GM18520 (cell line): ENCODE measurements at regions not wholly inside any gene's neighbourhood (a gene's known extent, or its start where the extent isn't known, plus 50 kb on each side); places are given as distances from the start of the nearest gene placed in this dataset.
"Not testable (repeated sequence)": the region's sequence is repeated elsewhere in the genome, so short reads cannot be mapped to it uniquely, and the experiment has no call there.

Experiments used
- ATAC-seq: cut with Tn5 transposase; IDR thresholded peaks from one replicate; pipeline ENCODE4 v1.9.1; 2021; ENCODE audit not compliant: unreplicated experiment

DNA sequence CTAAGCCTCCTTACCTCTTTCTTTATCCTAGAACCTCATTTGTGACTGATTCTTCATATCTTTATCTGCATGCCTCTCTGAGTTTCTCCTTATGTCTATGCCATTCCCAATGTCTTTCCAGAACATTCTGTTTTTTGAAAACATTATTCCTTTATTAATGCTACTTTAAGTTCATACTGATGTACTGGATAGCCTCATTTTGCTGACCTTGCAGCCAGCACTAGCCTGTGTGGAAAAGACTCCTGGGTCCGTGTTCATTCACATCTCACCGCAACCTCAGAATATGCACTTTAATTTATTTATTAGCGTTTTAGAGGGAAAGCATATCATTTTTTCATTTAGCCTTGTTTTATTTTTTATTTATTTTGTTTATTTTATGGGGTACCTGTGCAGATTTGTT is 208.1 kb upstream of the NPVF start:
- no peak for ATAC-seq

DNA sequence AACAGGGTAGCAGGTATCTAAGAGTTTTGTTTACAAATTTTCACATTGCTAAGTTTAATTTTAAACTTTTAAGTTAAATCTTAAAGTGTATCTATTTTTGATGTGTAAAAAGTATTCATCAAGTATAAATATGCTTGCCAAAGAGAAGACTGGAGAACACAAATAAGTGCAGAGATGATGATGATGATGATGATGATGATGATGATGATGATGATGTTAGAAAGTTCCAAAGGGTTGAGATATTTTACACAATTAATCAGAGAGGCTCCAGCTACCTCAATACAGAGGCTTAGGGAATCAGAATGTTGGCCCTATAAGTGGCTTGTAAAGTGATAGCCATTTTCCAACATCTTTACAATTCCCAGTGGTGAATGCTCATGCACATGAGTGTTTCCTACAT is 209.0 kb upstream of the NPVF start:
- no peak for ATAC-seq

DNA sequence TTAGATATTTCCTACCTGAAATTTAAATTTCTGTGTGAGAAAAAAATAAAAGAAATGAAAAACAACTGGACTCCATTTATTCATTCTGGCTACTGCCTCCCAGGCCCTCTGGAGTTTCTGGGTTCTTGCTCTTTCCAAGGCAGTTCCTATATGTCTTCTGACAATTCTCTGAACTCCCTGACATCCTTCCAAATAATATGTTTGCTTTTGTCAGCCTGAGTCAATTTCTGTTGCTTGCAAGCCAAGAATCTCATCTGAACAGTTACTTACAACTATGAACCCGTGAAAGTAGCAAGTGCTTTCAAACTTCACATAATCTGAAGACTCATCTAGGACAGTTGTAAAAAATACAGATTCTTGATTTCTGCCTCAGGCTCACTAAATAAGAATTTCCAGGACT is 216.7 kb upstream of the NPVF start:
- no peak for ATAC-seq

DNA sequence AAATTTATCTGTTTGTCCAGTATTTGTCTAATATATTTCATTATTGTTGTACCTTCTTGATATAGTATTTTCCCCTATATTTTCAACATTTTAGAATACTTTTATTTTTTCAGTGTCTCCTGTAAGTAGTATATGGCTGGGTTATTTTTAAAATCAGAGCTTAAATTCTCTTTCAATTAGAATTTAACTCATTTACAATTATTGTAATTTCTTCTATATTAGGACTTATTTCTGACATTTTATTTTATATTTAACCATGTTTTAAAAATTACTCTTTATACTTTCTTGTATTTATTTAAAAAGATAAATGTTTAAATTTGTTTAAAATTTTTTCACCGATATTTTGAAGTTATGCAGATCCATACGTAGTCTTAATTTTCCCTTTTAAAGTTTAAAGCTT is 220.0 kb upstream of the NPVF start:
- ATAC-seq: no peak

DNA sequence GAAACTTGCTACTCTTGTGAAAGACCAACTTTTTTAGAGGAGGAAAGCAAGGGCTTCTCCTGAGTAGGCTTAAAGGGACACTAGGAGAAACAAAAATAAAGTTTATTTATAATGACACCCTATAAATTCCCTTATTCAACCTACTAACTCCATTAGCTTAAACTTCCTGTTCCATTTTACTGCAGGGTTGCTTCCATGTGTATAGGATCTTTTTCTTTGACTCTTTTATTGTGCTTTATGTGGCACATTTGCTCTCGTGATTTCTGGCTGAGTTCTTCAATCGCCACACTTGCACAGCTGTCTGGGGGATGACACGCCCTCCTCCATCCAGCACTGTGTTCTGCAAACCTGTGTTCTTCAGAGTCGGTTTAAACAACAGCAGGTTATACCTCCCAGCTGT is 225.7 kb upstream of the NPVF start:
- ATAC-seq: no peak

DNA sequence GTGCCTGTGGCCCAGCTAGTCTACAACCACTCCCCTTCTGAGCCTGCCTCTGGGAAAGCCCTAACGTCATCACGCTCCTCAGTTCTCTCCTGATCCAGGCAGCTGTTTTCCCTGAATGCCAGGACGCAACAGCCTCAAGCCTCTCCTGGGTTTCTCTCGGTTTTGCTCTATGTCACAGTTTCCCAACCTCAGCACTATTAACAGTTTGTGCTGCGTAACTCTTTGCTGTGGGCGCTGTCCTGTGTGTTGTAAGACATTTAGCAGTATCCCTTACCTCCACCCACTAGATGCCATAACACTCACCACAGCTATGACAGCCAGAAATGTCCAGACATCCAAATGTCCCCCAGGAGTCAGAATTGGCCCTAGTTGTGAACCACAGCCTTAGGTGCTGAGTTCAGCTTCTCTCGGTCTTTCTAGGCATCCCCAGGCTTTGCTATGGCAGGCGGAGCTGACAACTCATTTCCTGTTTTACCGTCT is 226.3 kb upstream of the NPVF start:
- no peak for ATAC-seq

DNA sequence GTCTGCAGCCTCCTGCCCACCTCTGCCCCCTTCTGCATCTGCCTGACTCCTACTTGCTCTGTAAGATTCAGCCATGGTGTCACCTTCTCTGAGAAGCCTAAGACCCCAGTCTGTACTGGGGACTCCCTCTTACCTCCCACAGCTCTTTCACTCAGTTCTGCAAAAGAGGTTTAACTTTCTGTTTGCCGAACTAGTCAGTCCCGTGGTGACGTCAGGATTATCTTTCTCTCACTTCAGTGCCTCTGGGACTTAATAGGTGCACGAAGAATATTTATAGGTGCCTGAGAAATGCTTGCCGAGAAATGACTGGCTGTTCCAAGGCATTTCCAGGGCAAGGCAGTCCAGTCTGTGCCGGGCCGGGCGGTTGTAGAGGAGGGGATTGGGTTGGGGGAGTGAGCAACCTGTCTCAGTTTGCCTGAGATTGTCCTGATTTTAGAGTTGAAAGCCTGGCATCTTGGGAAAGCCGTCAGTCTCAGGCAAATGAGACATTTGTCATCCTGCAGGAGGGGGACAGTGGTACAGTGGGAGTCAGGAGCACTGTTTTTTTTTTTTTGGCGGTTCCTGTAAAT is 227.5 kb upstream of the NPVF start:
- no peak for ATAC-seq

DNA sequence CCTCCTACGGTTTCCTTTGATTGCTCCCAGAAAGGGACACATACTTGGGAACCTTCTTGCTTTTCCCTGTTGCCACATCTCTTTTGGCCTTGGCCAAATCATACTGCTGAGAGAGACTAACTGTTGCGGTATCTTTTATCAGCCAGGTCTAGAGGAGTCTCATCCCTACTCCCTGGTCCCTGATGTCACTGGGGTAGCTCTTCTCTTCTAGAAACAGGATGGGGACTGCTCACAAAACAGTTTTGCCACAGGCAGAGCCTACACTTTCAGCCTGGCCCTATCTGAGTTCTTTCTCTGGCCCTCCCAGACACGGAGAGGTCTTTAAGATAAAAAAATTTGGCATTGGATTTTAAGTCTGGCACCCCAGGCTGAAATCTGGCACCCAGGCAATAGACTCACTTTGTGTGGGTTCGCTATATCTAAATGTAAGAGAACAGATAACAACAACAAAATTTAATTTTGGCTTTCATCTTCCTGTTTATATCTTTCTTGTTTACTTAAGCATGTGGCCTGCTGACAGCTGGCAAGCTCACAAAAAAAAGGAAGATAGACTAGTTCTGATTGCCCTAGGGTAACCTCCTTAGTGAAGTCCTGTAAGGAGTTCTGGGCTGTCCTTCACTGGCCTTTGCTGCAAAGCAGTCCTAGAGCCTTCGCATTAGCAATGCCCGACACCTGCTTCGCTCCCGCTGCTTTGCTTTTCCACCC is 228.3 kb upstream of the NPVF start:
- no peak for ATAC-seq

DNA sequence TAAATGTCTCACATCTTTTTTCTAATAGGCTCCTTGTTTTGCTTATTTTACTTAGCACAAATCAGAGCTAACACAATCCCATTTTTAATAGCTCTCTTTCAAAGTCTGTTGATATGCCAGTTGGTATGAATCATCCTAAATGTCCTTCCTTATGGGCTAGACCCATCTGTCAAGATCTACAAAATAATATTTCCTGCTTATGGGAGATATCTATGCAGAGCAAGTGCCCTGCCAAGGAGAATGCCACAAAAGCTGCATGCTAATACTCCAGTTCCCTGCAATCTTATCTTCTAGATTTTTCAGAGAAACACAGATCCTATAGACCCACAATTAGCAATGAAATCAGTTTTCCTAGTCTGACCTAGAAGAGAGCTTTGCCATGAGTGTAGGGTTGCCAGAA is 230.8 kb upstream of the NPVF start:
- no peak for ATAC-seq

DNA sequence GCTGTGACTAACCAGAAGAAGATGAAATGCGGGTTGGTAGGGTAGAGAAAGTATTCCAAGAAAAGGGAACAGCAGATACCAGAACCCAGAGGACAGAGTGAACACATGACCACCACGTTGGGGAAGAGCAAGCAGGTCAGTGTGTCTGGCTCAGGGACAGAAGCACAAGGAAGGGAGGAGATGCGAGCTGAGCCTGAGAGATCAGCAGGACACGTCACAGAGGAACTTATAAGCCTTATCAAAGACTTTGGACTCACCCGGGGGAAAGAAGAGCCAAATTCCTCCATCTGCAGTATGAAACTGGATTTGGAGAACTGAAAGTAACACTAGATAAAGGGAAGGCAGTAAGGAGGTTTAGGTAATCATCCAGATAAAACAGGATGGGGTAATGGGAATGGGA is 232.1 kb upstream of the NPVF start:
- no peak for ATAC-seq

DNA sequence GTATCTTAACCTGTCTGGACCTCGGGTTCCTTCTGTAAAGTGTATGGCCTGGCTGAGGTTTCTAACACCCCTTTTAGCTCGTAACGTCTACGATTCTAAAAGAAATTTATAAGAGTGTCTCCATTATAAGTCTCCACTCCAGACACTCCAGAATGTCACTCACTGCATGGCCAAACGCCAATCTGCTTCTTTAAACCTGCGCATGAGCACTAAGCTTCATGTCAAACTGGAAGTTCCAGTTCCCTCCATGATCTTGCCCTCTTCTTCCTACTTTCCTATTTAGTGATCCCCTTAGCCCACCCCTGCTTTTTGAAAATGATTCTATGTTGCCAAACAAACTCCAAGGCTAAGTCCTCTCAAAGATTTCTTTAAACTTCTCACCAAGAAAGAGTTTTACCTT is 241.4 kb upstream of the NPVF start:
- ATAC-seq: no peak

DNA sequence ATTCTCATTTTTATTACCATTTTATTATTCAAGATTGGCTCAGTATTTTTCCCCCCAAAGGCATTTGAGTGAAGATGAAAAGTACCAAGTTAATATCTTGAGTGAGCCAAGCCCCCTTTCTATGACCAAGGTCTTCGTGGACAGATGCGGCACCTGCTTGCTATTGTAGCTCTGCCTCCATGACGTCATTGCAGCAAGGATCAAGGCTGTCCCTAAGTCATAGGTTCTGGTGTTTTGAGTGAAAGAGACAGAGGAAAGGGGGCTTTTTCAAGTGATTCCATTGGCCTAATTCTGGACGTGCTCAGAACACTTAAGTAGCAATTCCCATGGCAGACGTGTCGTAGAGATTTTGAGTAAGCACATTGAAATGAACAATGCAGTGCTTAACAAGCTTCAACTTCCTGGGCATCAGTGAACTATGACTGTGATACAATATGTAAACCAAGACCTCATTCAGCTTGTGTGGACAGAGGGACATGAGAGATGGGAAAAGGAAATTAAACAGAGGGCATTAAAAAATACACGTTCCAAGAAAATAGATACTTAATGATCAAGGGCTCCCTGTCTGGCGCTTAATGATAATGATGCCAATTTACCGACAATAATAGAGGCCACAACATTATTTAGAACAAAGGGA is 248.7 kb upstream of the NPVF start:
- no peak for ATAC-seq

DNA sequence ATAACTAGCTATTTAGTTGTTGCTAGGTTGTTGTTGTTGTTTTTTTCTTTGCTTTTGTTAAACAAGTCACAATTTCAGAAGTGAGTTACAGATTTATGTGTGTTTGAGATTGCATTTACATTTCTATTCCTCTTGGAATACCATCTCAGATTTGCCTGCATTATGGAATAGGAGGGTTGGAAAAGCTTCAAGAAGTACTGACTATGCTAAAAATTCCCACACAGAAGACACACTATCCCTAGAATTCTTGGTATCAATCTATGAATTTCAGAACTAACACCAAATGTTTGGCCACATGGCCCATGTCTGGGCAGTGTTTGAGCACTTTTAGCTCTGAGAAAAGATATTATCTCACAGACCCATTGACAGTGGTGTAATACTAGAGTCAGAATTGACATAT is 249.9 kb upstream of the NPVF start:
- not testable (repeated sequence) for ATAC-seq

DNA sequence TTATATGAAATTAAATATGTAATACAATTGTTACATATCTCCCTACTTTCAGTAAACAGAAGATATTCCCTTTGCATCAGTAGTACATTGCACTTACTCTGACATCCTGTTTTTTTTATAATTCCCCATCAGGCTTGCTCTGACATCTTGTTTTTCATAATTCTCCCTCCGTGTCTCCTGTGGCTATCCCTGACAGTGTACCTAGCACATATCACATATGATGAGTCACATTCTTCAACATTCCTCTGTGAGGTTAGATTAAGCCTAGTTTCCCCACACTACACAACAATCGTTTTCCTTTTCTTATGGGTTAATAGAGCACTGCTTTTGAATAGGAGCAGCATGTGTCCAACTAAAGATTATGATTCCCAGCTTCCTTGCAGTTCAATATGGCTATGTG is 250.6 kb upstream of the NPVF start:
- ATAC-seq: no peak

DNA sequence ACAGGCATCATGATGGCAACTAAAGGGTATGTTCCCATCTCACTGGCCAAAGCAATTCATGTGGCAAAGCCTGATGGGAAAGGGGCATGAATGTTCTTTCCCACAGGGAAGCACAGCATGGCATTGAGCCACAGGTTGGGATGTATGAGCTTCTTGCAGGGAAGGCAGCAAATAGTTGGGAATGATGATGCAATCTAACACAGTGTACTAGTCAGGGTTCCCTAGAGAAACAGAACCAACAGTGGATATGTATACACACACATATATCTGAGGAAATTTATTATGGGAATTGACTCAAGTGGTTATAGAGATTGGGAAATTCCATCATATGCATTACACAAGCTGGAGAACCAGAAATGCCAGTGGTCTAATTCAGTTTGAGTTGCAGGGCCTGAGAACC is 253.6 kb upstream of the NPVF start:
- no peak for ATAC-seq

DNA sequence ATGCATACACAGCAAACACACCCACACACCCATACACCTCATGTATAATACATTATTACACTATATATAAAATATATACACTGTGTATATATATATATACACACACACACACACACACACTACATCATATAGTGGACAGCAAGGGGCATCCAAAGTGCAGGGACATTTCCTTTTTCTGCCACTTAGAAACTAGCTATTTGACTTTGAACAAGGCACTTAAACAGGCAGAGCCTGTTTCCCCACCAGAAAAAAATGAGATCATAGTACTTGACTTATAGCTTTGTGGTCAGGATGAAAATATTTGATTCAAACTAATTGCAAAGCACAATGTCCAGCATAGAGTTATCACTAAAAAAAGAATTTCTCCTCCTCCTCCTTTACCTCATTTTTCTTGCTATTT is 254.3 kb upstream of the NPVF start:
- ATAC-seq: no peak

DNA sequence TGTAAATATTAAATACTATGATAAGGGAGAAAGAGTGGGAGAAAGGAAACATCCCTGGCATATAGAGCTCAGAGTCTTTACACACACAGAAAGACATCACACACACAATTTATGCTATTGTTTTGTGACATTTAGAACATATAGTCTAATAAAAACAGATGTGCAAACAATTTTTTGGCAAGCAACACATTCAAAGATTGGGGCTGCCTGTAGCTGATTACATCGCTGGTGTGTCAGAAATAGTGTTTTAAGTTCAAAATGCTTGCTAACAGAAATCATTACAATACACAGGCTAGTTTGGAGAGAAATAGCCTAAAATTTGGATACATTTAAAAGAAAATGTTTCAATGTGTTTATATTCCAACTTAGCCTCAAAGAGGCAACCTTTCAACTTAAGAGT is 256.7 kb upstream of the NPVF start:
- no peak for ATAC-seq

DNA sequence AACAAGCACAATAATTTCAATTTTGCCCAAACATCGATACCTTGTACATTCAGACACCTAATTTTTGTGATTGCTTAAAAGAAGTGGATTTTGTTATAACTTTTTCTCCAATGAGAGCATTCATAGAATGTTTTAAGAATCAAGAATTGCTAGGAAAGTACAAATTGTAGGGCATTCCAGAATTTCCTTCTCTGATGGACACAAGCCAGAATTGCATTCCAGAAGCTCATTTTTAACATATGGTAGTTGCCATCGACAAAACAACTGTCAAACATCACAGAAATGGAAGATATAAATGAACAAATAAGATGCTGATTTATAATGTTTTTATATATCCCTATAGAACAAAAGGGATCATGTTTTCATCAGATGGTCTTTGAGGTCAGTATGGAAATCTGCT is 258.4 kb upstream of the NPVF start:
- no peak for ATAC-seq

DNA sequence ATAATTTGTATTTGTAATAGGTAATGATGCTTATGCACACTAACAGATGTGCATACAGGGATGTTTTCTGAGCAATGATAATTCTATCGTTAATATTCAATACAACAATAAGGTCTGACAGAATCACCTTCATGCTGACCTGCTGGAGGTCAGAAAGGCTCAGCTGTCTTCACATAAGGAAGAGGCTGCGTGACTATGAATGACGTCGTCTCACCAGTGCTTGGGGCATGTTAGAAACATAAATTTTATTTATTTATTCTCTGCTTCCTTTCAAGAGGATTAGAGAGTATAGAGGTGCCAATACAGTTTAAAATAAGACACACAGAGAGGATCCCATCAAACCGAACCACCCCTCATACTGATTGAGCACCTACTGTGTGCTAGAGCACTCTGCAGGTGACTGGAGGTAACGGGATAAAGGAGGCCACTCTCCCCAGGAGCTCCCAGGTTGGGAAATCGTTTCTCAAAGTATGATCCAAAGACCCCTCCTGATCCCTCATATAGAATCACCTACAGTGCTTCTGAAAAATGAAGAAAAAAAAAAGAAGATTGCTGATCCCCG is 265.6 kb upstream of the NPVF start:
- ATAC-seq: no peak

DNA sequence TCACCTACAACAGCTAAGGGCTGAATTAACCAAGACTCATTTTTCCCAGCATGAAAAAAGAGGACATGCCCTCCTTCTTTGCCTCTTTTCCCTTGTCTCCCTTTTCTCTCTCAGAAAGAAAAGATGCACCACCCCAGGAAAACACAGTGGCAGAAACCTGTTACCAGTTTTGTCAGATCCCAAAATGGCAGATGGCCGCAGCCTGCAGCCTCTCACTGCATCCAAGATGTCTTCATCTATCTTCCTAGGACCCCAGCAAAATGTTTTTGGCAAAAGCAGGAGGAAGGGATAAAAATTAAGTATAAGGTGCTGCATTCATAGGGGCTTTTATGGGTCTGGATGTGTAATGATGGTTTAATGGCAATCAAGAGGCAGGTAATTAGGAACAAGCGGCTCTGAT is 266.6 kb upstream of the NPVF start:
- ATAC-seq: no peak

DNA sequence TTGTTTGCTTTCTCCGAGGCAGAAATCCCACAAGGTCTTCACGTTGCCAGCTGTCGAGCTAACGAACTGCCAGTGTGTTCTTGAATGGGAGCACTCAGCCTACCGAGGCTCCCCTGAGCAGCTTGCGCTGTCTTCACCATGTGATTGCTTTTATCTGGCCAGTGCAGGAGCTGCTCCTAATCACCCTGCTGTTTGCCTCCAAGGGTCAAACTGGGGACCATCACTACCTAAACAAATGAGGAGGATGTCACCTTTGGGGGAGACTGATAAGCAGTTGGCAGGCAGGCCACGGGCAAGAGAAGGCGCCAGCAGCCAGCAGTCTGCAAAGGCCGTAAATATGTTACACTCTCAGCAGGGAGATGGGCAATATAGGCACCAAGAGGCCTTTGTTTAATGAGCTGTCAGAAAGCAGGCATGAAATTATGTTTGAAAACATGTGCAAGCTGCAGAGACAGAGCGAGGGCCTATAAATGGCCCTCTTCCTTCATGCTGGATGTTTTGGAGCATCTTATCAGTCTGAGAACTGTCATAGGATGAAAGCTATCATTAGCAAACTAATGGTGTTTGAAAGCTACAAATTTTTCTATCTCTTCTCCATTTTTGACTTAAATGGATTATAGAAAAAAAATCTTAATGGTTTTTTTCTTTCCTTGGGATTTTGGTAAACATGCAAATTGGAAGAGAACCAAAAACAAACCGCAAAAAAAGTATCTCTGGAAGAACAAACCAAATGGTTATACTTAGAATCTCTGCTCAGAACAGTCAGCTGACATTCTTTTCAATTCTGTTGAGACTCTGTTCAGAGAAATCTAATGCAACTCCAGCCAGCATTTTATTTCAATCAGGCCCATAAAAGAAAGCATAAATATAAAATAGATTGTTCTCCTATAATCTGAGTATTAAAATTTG is 267.3 kb upstream of the NPVF start:
- no peak for ATAC-seq
